ENCODE measurements at regions not wholly inside any gene's neighbourhood (a gene's known extent, or its start where the extent isn't known, plus 50 kb on each side); places are given as distances from the start of the nearest gene placed in this dataset.

DNA sequence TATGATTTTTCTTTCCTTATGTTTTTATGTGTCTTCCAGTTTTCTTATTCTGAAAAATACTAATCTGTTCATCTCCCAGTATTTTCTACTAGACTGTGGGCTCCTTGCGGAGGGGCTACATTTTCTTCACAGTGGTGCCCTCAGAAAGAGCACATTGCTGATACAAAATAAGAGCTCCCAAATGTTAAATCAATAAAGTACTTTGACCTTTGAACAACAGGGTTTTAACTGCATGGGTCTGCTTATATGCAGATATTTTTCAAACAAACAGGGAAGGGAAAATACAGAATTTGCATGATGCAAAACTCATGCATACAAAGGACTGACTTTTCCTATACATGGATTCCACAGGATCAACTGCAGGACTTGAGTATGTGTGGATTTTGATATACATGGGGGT, 79.9 kb upstream of the ACO1 start:
- CTCF ChIA-PET = no interaction called here
- TF ChIP-seq, protein P1, sequence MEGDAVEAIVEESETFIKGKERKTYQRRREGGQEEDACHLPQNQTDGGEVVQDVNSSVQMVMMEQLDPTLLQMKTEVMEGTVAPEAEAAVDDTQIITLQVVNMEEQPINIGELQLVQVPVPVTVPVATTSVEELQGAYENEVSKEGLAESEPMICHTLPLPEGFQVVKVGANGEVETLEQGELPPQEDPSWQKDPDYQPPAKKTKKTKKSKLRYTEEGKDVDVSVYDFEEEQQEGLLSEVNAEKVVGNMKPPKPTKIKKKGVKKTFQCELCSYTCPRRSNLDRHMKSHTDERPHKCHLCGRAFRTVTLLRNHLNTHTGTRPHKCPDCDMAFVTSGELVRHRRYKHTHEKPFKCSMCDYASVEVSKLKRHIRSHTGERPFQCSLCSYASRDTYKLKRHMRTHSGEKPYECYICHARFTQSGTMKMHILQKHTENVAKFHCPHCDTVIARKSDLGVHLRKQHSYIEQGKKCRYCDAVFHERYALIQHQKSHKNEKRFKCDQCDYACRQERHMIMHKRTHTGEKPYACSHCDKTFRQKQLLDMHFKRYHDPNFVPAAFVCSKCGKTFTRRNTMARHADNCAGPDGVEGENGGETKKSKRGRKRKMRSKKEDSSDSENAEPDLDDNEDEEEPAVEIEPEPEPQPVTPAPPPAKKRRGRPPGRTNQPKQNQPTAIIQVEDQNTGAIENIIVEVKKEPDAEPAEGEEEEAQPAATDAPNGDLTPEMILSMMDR (conservative IDR thresholded peaks at IDR 0.05; ENCODE audit: low read depth) = no peak
- DNase-seq (ENCODE audit: low spot score) = no peak
- H3K27ac ChIP-seq = no peak overlapping the region
- POLR2A ChIA-PET (ENCODE audit: low non-redundant PET) = no interaction called here

DNA sequence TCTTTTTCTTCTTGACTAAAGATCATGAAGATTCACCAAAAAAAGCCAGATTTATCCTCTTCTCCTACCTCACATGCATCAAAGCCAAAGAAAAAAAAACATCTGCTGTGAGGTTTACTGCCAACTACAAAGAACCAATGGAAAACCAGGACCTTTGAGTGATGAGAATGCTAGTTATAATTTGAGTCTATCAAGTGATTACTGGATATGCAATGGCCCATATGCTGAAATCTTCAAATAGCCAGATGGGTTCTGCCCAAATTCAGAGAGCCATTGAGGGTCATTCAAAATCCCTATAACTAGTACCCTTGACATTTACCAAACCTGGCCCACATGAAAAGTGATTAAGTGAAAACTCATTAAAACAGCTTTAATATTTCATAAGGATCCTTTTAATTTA, 78.4 kb upstream of the ACO1 start:
- ChIA-PET CTCF (interaction anchor here (0.6 kb wide), 2 partner anchors 274 to 389 kb away, joined by 3 to 4 read pairs; no protein-coding TSS in a partner anchor), POLR2A (ENCODE audit: low non-redundant PET) (no interaction called here)
- no peak for DNase-seq (ENCODE audit: low spot score)

GRCh38 chr9:32319312-32319929, 65.0 kb upstream of the ACO1 start:
- no peak for DNase-seq (ENCODE audit: low spot score)
- CTCF ChIA-PET = no interaction called here
- POLR2A ChIA-PET (ENCODE audit: low non-redundant PET) = no interaction called here
- TF ChIP-seq, protein P1 (conservative IDR thresholded peaks at IDR 0.05; ENCODE audit: low read depth) = no peak
- H3K27ac ChIP-seq = no peak overlapping the region

More for the DNA sequence above, 78.4 kb upstream of the ACO1 start:
- TF ChIP-seq, protein P1 (conservative IDR thresholded peaks at IDR 0.05; ENCODE audit: low read depth) = no peak
- H3K27ac ChIP-seq = no peak overlapping the region

GRCh38 chr9:32322622-32323021, 61.8 kb upstream of the ACO1 start:
- ChIA-PET CTCF (no interaction called here), POLR2A (ENCODE audit: low non-redundant PET) (no interaction called here)
- no peak overlapping the region for H3K27ac ChIP-seq
- TF ChIP-seq, protein P1 (conservative IDR thresholded peaks at IDR 0.05; ENCODE audit: low read depth) = no peak
- no peak for DNase-seq (ENCODE audit: low spot score)

DNA sequence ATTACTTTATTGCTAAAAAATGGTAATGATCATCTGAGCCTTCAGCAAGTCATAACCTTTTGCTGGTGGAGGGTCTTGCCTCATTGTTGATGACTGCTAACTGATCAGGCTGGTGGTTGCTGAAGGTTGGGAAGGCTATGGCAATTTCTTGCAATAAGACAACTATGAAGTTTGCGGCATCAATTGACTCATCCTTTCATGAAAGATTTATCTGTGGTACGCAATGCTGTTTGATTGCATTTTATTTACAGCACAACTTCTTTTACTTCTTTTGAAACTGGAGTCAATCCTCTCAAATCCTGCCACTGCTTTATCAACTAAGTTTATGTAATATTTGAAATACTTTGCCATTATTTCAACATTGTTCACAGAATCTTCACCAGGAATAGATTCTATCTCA, 58.3 kb upstream of the ACO1 start:
- POLR2A ChIA-PET (ENCODE audit: low non-redundant PET) = no interaction called here
- TF ChIP-seq, protein P1 (conservative IDR thresholded peaks at IDR 0.05; ENCODE audit: low read depth) = no peak
- CTCF ChIA-PET = no interaction called here
- no peak overlapping the region for H3K27ac ChIP-seq
- no peak for DNase-seq (ENCODE audit: low spot score)

DNA sequence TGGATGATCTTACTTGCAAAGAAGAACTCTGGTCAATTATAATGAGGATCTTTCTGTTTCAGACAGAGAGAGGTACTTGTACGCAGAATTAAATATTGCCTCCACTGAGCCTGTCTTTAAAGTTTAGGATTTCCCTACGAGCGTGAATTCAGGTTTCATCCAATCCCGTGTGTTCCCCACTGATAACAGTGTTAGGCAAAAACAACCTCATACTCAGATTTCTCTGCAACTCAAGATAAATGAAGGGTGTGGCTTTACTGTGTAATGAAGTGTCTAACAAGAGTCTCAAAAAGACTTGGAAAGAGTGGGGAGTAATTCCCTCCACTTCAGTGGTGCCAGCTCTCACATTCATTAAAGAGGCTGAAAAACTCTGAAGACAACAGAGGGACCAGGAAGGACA, 53.2 kb upstream of the ACO1 start:
- POLR2A ChIA-PET (ENCODE audit: low non-redundant PET) = no interaction called here
- CTCF ChIA-PET = no interaction called here

More for the DNA sequence above, 53.2 kb upstream of the ACO1 start:
- H3K27ac ChIP-seq = no peak overlapping the region
- DNase-seq (ENCODE audit: low spot score) = no peak
- TF ChIP-seq, protein P1 (conservative IDR thresholded peaks at IDR 0.05; ENCODE audit: low read depth) = no peak

Measured in RWPE1 (cell line).